HepG2 (cell line): ENCODE measurements at regions not wholly inside any gene's neighbourhood (a gene's known extent, or its start where the extent isn't known, plus 50 kb on each side); places are given as distances from the start of the nearest gene placed in this dataset.

Source experiments
- ARID5B ChIP-seq: IDR thresholded peaks from 2 replicates; pipeline ENCODE4 v1.4.0; 2020; ENCODE audit warnings: mild to moderate bottlenecking, missing genetic modification reagents
- NR3C1 ChIP-seq: sonication (generic); formaldehyde crosslinking; IDR thresholded peaks from 2 replicates; pipeline ENCODE4 v1.4.0; 2020; ENCODE audit warnings: missing genetic modification reagents

- no peak for TF ChIP-seq ARID5B (CRISPR knock-in tag)
- no peak for TF ChIP-seq NR3C1 (CRISPR knock-in tag)
Observed at GRCh38 chr5:136720674-136721073, 355.3 kb upstream of the TRPC7 start.
